Nephron (organoid): ENCODE measurements at regions not wholly inside any gene's neighbourhood (a gene's known extent, or its start where the extent isn't known, plus 50 kb on each side); places are given as distances from the start of the nearest gene placed in this dataset.

Source experiments
- H3K27ac Mint-ChIP-seq, 3 experiments: 2 replicates each; pipeline ENCODE4 v1.8.0; 2020; ENCODE audit warnings: mixed read lengths in 3 of 3, mild to moderate bottlenecking in 2 of 3, moderate library complexity in 1 of 3
- H3K27me3 Mint-ChIP-seq: 2 replicates; pipeline ENCODE4 v1.8.0; 2021; ENCODE audit warnings: low read depth, mild to moderate bottlenecking, moderate library complexity, mixed read lengths
- H3K36me3 Mint-ChIP-seq: 2 replicates; pipeline ENCODE4 v1.8.0; 2020; ENCODE audit warnings: low read depth, mixed read lengths
- H3K4me1 Mint-ChIP-seq: 2 replicates; pipeline ENCODE4 v1.8.0; 2020; ENCODE audit warnings: mixed read lengths
- H3K4me3 Mint-ChIP-seq, 3 experiments: 2 replicates each; pipeline ENCODE4 v1.8.0; 2020; ENCODE audit warnings: mild to moderate bottlenecking in 3 of 3, mixed read lengths in 3 of 3, moderate library complexity in 2 of 3
- H3K9me3 Mint-ChIP-seq: 2 replicates; pipeline ENCODE4 v1.8.0; 2020; ENCODE audit warnings: mixed read lengths
- TF ChIP-seq, protein P1 (sequence below), 3 experiments: fragments of 200-600 bp; sonication (generic); IDR thresholded peaks; one replicate each; pipeline ENCODE4 v1.5.0; 2021; ENCODE audit warnings: antibody characterized with exemption in 3 of 3; ENCODE audit not compliant: unreplicated experiment in 3 of 3

GRCh38 chr5:146940295-146940694 lies 61.7 kb upstream of the PPP2R2B start:
- no peak overlapping the region for H3K4me3 Mint-ChIP-seq
- H3K4me1 Mint-ChIP-seq = no peaks in the 10 kb centered on the region
- H3K9me3 Mint-ChIP-seq = no peaks in the 10 kb centered on the region
- H3K36me3 Mint-ChIP-seq = no peaks in the 10 kb centered on the region
- TF ChIP-seq, protein P1, sequence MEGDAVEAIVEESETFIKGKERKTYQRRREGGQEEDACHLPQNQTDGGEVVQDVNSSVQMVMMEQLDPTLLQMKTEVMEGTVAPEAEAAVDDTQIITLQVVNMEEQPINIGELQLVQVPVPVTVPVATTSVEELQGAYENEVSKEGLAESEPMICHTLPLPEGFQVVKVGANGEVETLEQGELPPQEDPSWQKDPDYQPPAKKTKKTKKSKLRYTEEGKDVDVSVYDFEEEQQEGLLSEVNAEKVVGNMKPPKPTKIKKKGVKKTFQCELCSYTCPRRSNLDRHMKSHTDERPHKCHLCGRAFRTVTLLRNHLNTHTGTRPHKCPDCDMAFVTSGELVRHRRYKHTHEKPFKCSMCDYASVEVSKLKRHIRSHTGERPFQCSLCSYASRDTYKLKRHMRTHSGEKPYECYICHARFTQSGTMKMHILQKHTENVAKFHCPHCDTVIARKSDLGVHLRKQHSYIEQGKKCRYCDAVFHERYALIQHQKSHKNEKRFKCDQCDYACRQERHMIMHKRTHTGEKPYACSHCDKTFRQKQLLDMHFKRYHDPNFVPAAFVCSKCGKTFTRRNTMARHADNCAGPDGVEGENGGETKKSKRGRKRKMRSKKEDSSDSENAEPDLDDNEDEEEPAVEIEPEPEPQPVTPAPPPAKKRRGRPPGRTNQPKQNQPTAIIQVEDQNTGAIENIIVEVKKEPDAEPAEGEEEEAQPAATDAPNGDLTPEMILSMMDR (IDR thresholded peaks at IDR 0.05; ENCODE audit: unreplicated experiment in 3 of 3) = no peak
- H3K27ac Mint-ChIP-seq = no peak overlapping the region
- H3K27me3 Mint-ChIP-seq = no peaks in the 10 kb centered on the region

- no peak overlapping the region for H3K4me3 Mint-ChIP-seq
- H3K4me1 Mint-ChIP-seq = peaks cover 4% of the 10 kb centered on the region
- no peaks in the 10 kb centered on the region for H3K27me3 Mint-ChIP-seq
Observed at GRCh38 chr5:146944019-146944418, 65.5 kb upstream of the PPP2R2B start.

DNA sequence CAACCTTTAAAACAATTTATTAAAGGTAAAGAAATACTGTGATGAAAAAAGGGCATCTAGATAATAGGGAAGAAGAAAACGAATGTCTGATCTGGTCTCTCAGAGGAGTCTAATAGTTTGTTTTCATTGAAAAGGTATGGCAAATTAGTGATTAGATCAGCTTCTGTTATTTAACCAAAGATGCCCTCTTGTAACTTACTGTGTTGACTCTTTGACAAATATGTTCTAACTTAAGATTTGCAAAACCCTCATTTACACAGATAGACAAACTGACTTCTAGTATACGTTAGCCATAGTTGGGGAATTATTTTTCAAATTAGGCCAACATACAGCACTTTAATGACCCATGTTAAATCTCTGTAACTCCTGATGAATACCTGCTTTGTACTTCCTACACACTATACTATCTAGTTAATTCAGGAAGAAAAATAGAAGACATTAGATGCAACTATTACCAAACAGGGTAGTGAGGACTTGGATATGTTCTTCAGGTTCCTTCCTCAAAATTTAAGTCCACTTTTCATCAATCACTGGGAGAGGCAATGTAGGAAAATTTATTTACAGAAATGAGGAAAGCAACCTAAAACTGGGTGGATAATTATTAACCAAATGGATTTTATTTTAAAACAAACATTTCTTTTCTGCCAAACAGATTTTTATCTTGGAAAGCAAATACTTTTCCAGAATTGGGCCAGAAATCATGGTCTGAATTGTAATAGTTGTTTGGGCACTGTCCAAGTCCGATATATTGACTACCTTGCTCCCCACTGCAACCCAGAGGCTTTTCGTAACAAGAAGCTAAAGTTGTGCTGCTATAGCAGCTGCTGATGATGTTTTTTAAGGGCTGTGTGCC lies 66.4 kb upstream of the PPP2R2B start:
- no peaks in the 10 kb centered on the region for H3K9me3 Mint-ChIP-seq
- TF ChIP-seq, protein P1 (IDR thresholded peaks at IDR 0.05; ENCODE audit: unreplicated experiment in 3 of 3) = no peak
- H3K4me1 Mint-ChIP-seq = peaks cover 4% of the 10 kb centered on the region
- no peak overlapping the region for H3K4me3 Mint-ChIP-seq
- no peaks in the 10 kb centered on the region for H3K27me3 Mint-ChIP-seq
- H3K27ac Mint-ChIP-seq = no peak overlapping the region
- H3K36me3 Mint-ChIP-seq = no peaks in the 10 kb centered on the region

More at GRCh38 chr5:146944019-146944418, 65.5 kb upstream of the PPP2R2B start:
- Mint-ChIP-seq H3K27ac (no peak overlapping the region), H3K9me3 (no peaks in the 10 kb centered on the region), H3K36me3 (no peaks in the 10 kb centered on the region)
- TF ChIP-seq, protein P1 (IDR thresholded peaks at IDR 0.05; ENCODE audit: unreplicated experiment in 3 of 3) = no peak

DNA sequence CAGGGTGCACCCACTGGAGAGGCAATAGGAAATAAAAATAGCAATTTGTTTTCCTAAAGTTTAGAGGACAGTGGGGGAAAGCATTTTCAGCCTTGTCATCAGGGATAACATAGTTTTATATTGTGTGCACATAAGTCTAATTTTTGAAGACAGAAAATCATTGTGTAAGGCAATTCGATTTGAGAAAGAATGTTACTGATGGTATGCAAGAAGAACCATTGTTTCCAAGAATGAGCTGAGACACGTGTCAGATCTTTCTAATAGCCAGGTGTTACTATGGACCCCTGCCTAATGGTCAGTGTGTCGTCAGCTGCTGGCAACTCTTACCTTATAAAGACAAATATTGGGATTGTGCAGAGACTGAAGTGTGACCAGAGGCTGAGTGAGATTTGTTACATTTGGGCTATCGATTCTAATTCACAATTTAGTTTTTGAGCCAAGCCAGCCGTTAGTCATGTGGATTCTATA lies 67.1 kb upstream of the PPP2R2B start:
- H3K4me1 Mint-ChIP-seq = peaks cover 4% of the 10 kb centered on the region
- no peak overlapping the region for H3K4me3 Mint-ChIP-seq
- no peaks in the 10 kb centered on the region for H3K9me3 Mint-ChIP-seq
- TF ChIP-seq, protein P1 (IDR thresholded peaks at IDR 0.05; ENCODE audit: unreplicated experiment in 3 of 3) = no peak
- H3K27me3 Mint-ChIP-seq = no peaks in the 10 kb centered on the region
- no peaks in the 10 kb centered on the region for H3K36me3 Mint-ChIP-seq
- H3K27ac Mint-ChIP-seq = no peak overlapping the region

- no peak overlapping the region for H3K4me3 Mint-ChIP-seq
- peaks cover 4% of the 10 kb centered on the region for H3K4me1 Mint-ChIP-seq
- no peaks in the 10 kb centered on the region for H3K36me3 Mint-ChIP-seq
- TF ChIP-seq, protein P1 (IDR thresholded peaks at IDR 0.05; ENCODE audit: unreplicated experiment in 3 of 3) = peak in 2 of 3 experiments; percentile 16 to 32
- H3K27ac Mint-ChIP-seq = no peak overlapping the region
- H3K9me3 Mint-ChIP-seq = no peaks in the 10 kb centered on the region
- H3K27me3 Mint-ChIP-seq = no peaks in the 10 kb centered on the region
Observed at GRCh38 chr5:146947181-146947941, 68.8 kb upstream of the PPP2R2B start.
